RWPE1 (cell line): ENCODE measurements at regions not wholly inside any gene's neighbourhood (a gene's known extent, or its start where the extent isn't known, plus 50 kb on each side); places are given as distances from the start of the nearest gene placed in this dataset.

Source experiments
- CTCF ChIA-PET: fragments of 350-600 bp; sonication (Branson Sonifier 250); formaldehyde crosslinking; extraction: SDS; loops from one replicate; lab custom pipeline; 2021; lab: Yijun Ruan, JAX
- POLR2A ChIA-PET: fragments of 400-600 bp; formaldehyde crosslinking; extraction: SDS; loops from one replicate; lab custom pipeline; 2020; ENCODE audit warnings: antibody characterized with exemption; ENCODE audit not compliant: low non-redundant PET; lab: Yijun Ruan, JAX
- DNase-seq: peaks from one replicate; pipeline ENCODE4 v3.0.0; 2012; ENCODE audit warnings: low spot score
- H3K27ac ChIP-seq: fragments of 450-650 bp; 2 replicates; pipeline ENCODE4 v1.5.1; 2017
- CTCF ChIP-seq: fragments of 450-650 bp; conservative IDR thresholded peaks from 2 replicates; pipeline ENCODE4 v1.5.1; 2017; ENCODE audit warnings: low read depth, mild to moderate bottlenecking

- DNase-seq: no peak
- ChIA-PET CTCF (no interaction called here), POLR2A (no interaction called here)
- H3K27ac ChIP-seq: no peak overlapping the region
- no peak for TF ChIP-seq CTCF
These were observed 137.4 kb upstream of the SH3BP4 start for GRCh38 chr2:234814374-234814773.

GRCh38 chr2:234812851-234813250, 139.0 kb upstream of the SH3BP4 start:
- ChIA-PET POLR2A (no interaction called here), CTCF (interaction anchor here (0.7 kb wide), 1 partner anchor 238 kb away, joined by 3 read pairs; no protein-coding TSS in a partner anchor)
- no peak for DNase-seq
- H3K27ac ChIP-seq: no peak overlapping the region
- no peak for TF ChIP-seq CTCF

GRCh38 chr2:234808907-234809306, 142.9 kb upstream of the SH3BP4 start:
- ChIA-PET CTCF (no interaction called here), POLR2A (no interaction called here)
- no peak for TF ChIP-seq CTCF
- no peak overlapping the region for H3K27ac ChIP-seq
- DNase-seq: no peak

- H3K27ac ChIP-seq: no peak overlapping the region
- CTCF ChIA-PET: no interaction called here
- TF ChIP-seq CTCF: no peak
- DNase-seq: no peak
- POLR2A ChIA-PET: no interaction called here
These were observed 145.0 kb upstream of the SH3BP4 start for GRCh38 chr2:234806818-234807217.

- ChIA-PET POLR2A (no interaction called here), CTCF (no interaction called here)
These were observed 146.0 kb upstream of the SH3BP4 start for GRCh38 chr2:234805836-234806235.

GRCh38 chr2:234804704-234805103, 147.1 kb upstream of the SH3BP4 start:
- no peak for TF ChIP-seq CTCF
- no peak for DNase-seq
- H3K27ac ChIP-seq: no peak overlapping the region
- POLR2A ChIA-PET: no interaction called here
- CTCF ChIA-PET: no interaction called here

More at GRCh38 chr2:234805836-234806235, 146.0 kb upstream of the SH3BP4 start:
- TF ChIP-seq CTCF: no peak
- no peak overlapping the region for H3K27ac ChIP-seq
- DNase-seq: no peak

- ChIA-PET CTCF (no interaction called here), POLR2A (no interaction called here)
- DNase-seq: no peak
- no peak for TF ChIP-seq CTCF
- H3K27ac ChIP-seq: no peak overlapping the region
These were observed 149.0 kb upstream of the SH3BP4 start for GRCh38 chr2:234802845-234803171.
